Epithelial cell of esophagus (primary cell): ENCODE measurements at regions not wholly inside any gene's neighbourhood (a gene's known extent, or its start where the extent isn't known, plus 50 kb on each side); places are given as distances from the start of the nearest gene placed in this dataset.

ENCODE experiments used
- DNase-seq: peaks from one replicate; pipeline ENCODE4 v3.0.0; 2010; ENCODE audit warnings: low read depth
- H3K4me3 ChIP-seq: 2 replicates; pipeline ENCODE4 v1.5.1; 2011; ENCODE audit warnings: mild to moderate bottlenecking, low read length, control low read depth
- TF ChIP-seq, protein P1 (sequence below): IDR thresholded peaks from 2 replicates; pipeline ENCODE4 v1.5.1; 2011; ENCODE audit warnings: low read depth, mild to moderate bottlenecking, low read length, control low read depth, inconsistent platforms; ENCODE audit not compliant: insufficient read depth; ENCODE audit errors: missing control alignments

DNA sequence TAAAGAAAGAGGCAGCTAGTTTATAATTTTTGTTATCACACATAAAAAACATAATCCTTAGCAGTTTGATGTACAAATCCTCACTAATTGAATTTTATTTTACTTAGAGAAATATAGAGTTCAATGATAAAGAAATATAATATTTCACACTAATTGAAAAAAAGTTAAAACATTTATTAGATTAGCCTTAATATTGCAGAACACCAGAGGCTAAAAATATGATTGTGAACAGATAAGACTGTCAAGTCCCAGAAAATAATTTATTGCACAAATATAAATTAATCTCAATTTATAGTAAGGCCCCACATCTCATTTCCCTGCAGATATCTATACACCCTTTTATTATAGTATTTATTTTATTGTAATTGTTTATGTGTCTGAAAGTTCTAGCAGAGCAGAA lies 690.8 kb upstream of the PHF14 start:
- no peak overlapping the region for H3K4me3 ChIP-seq
- TF ChIP-seq, protein P1, sequence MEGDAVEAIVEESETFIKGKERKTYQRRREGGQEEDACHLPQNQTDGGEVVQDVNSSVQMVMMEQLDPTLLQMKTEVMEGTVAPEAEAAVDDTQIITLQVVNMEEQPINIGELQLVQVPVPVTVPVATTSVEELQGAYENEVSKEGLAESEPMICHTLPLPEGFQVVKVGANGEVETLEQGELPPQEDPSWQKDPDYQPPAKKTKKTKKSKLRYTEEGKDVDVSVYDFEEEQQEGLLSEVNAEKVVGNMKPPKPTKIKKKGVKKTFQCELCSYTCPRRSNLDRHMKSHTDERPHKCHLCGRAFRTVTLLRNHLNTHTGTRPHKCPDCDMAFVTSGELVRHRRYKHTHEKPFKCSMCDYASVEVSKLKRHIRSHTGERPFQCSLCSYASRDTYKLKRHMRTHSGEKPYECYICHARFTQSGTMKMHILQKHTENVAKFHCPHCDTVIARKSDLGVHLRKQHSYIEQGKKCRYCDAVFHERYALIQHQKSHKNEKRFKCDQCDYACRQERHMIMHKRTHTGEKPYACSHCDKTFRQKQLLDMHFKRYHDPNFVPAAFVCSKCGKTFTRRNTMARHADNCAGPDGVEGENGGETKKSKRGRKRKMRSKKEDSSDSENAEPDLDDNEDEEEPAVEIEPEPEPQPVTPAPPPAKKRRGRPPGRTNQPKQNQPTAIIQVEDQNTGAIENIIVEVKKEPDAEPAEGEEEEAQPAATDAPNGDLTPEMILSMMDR = no peak

DNA sequence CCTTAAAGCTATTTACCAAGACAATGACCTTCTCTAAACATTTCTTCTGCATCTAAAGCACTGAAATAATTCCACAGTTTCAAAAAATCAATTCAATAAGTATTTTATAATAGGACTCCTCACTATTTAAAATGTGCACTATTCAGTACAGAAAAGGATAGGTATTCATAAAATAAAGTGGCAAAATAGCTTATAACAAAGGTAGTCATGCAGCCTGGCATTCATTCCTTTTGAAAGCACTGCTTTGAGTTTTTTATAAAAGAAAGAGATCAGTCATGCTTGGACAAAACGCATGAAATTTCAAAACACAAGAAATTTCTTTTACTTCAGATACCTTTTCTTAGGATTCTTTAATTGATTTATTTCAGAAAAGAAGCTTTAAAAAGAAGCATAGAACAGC lies 689.7 kb upstream of the PHF14 start:
- no peak for DNase-seq
- H3K4me3 ChIP-seq = no peak overlapping the region
- TF ChIP-seq, protein P1 = no peak

More for the DNA sequence above, 690.8 kb upstream of the PHF14 start:
- no peak for DNase-seq

DNA sequence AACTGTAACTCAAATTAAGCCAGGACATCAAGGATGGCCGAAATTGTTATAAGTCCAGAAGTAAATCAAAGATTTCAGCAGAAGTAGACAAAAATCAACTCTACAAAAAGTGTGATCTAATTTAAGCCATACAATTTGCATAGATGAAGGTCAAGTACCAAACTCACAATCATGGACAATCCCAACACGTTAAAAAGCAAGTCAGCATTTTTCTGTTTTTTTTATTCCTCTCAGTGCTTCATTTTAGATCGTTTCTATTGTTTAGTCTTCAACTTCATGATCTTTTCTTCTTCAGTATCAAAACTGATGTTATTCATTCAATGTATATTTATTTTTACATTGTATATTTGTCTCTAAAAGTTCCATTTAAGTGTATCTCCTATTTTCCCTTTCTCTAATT lies 674.3 kb upstream of the PHF14 start:
- TF ChIP-seq, protein P1 = no peak

GRCh38 chr7:10300577-10300976 lies 673.1 kb upstream of the PHF14 start:
- TF ChIP-seq, protein P1 = no peak
- DNase-seq = no peak

More for the DNA sequence above, 674.3 kb upstream of the PHF14 start:
- H3K4me3 ChIP-seq = no peak overlapping the region
- no peak for DNase-seq

GRCh38 chr7:10308276-10308675 lies 665.4 kb upstream of the PHF14 start:
- TF ChIP-seq, protein P1 = no peak
- DNase-seq = no peak
- H3K4me3 ChIP-seq = no peak overlapping the region

More at GRCh38 chr7:10300577-10300976, 673.1 kb upstream of the PHF14 start:
- no peak overlapping the region for H3K4me3 ChIP-seq

GRCh38 chr7:10312942-10313341 lies 660.7 kb upstream of the PHF14 start:
- TF ChIP-seq, protein P1 = no peak
- no peak overlapping the region for H3K4me3 ChIP-seq
- DNase-seq = no peak

DNA sequence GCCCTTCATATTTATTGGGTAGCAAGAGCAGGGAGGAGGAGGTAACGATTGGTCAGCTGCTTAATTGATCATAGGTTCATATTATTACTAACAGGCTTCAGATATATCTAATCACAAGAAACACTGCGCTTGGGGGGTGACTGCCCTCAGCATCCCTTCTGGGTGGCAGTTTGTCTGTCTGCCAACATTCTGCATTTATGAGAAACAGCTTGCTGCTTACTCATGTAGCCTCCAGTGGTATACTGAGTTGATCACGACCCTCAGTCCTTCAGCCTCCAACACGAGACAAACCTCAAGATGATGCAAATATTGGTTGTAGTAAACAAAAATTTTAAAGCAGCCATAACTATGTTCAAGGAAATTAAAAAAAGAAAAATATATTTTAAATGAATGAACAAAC lies 657.8 kb upstream of the PHF14 start:
- TF ChIP-seq, protein P1 = no peak
- no peak for DNase-seq
- no peak overlapping the region for H3K4me3 ChIP-seq
